HG02852 (cell line): ENCODE measurements at regions not wholly inside any gene's neighbourhood (a gene's known extent, or its start where the extent isn't known, plus 50 kb on each side); places are given as distances from the start of the nearest gene placed in this dataset.
"Not testable (repeated sequence)": the region's sequence is repeated elsewhere in the genome, so short reads cannot be mapped to it uniquely, and the experiment has no call there.

ENCODE experiments used
- ATAC-seq: cut with Tn5 transposase; IDR thresholded peaks from one replicate; pipeline ENCODE4 v1.9.1; 2021; ENCODE audit warnings: mild to moderate bottlenecking, moderate library complexity; ENCODE audit not compliant: unreplicated experiment

DNA sequence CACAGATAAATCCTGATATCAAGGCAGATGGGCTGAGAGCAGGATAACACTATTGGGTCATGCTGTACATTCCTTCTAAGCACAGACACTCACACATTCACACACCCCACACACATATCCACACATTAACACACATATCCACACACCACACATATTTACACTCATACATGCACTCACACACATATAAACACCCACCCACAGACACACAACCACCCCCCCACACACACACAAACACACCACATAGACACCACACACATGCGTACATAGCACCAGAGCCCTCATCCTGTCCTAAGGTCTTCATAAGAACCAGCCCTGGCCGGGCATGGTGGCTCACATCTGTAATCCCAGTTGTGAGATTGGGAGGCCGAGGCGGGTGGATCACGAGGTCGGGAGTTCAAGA, 322.3 kb upstream of the ADCY2 start:
- ATAC-seq, result no peak

DNA sequence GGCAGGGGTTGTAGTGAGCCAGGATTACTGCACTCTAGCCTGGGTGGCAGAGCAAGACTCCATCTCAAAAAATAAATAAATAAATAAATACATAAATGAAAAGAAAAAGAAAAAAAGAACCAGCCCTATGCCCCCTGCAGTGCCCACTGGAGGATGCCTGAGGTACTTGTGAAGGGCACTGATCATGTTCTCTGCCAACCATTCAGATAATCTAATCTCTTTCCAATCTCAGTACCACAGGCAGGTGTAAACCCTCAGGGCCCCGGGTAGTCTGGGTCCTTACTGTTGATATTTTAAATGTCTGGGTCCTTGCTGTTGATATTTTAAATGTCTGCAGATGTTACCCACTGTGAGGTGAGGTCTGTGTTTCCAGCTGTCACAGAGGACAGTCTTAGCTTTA, 321.8 kb upstream of the ADCY2 start:
- ATAC-seq, result no peak

- ATAC-seq, result no peak
Observed at GRCh38 chr5:7075470-7075869, 320.5 kb upstream of the ADCY2 start.

GRCh38 chr5:7078101-7078500, 317.8 kb upstream of the ADCY2 start:
- ATAC-seq, result no peak

DNA sequence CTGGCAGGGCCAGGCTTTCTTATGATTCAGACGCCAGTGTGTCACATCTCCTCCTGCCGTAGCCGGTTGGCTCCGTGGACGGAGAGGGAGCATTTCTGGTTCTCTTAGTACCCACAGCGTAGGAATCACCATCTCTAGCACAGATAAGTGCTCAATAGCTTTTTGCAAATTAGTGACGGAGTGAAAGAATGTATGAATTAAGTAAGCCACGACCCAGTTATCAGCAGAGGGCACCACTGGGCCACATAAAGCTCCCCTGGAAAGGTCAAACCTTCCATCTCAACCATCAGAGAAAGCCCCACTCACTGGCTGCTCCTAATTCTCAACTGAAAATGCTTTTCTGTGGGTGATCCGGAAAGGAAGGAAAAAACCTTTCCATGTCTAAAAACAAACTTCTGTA, 317.0 kb upstream of the ADCY2 start:
- no peak for ATAC-seq

DNA sequence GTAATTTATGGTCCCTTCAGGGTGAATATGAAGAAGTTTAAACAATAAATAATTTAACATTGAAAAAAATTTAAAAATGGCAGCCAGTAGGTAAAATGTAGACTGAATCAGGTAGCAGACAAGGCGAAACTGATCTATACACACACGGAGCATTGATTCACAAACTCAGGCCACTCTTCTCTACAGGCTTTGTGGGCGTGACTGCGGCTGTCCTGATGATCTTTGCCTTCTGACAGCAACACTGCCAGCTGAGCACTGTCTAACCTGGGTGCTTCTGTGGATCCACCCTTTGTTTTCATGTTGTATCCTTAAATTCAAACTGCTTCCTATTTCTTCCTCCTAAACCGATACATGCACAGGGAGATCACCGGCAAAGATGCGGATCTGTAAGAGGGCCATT, 315.4 kb upstream of the ADCY2 start:
- ATAC-seq, result no peak

- no peak for ATAC-seq
Observed at GRCh38 chr5:7087719-7088297, 308.1 kb upstream of the ADCY2 start.

- no peak for ATAC-seq
Observed at GRCh38 chr5:7088849-7089248, 307.1 kb upstream of the ADCY2 start.

GRCh38 chr5:7094626-7095025, 301.3 kb upstream of the ADCY2 start:
- no peak for ATAC-seq

DNA sequence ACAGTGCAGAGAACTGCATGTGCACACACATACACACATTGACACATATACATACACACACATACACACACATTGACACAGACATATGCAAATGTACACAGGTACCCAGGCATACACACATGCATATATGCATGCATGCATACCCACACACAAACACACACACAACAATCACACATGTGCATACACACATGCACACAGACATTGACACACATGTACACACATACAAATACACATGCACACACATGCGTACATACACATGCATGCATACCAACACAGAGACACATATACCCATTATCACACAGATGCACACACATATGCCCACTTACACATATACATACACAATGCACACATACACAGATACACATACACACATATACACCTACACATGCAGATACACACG, 299.6 kb upstream of the ADCY2 start:
- no peak for ATAC-seq

GRCh38 chr5:7105358-7105757, 290.6 kb upstream of the ADCY2 start:
- ATAC-seq, result no peak

DNA sequence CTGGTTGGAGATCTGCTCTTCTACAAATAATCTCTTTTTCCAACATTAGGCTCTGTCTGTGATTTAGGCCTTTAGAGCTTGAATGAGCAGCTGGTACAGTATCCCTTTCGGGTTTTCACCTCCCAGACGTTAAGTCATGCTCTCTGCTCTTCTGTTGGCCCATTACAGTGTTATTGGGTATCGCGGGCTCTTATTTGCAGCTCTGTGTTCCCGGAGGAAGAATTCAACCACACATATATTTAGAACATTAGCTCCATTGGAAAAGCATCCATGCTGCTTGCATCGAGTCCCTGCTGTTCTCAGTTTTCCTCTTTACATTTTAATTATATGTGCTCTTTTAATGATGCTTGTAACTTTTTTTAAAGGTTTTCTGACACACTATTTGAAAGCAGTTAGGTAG, 278.0 kb upstream of the ADCY2 start:
- ATAC-seq, result no peak

- no peak for ATAC-seq
Observed at GRCh38 chr5:7131680-7132079, 264.3 kb upstream of the ADCY2 start.

GRCh38 chr5:7146886-7147285, 249.1 kb upstream of the ADCY2 start:
- no peak for ATAC-seq

- no peak for ATAC-seq
Observed at GRCh38 chr5:7157083-7157482, 238.9 kb upstream of the ADCY2 start.

DNA sequence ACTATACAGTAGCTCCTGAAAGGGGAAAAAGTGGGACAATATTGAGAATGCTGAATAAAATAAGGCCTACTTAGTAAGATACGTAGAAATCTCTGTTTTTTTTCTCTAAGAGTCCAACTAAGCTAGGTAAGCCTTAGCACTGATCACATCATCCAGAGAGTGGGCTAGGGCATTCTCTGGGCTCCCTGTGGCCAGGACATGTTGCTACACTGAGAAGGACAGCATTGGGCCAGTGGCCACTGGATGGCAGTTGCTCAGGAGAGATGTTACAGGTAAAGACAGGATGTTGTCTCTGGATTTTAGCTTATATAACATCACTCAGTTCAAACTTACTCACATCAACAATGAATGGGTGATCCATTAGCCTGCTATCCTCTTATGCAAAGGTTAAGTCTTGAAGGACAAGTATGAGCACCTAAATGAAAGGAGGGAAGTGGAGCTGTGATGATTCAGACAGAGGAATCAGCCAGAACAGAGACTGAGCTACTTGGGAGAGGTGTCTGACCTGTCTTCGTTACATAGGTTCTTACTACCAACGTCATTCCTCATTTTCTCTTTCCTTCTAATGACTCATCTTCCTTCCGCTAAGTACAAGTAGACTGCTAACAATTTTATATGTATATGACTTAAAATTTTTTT, 226.6 kb upstream of the ADCY2 start:
- ATAC-seq, result no peak

DNA sequence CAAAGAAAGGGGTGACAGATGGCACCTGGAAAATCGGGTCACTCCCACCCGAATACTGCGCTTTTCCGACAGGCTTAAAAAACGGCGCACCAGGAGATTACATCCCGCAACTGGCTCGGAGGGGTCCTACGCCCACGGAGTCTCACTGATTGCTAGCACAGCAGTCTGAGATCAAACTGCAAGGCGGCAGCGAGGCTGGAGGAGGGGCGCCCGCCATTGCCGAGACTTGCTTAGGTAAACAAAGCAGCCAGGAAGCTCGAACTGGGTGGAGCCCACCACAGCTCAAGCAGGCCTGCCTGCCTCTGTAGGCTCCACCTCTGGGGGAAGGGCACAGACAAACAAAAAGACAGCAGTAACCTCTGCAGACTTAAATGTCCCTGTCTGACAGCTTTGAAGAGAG, 225.2 kb upstream of the ADCY2 start:
- ATAC-seq, result not testable (repeated sequence)

GRCh38 chr5:7179364-7179763, 216.6 kb upstream of the ADCY2 start:
- no peak for ATAC-seq

DNA sequence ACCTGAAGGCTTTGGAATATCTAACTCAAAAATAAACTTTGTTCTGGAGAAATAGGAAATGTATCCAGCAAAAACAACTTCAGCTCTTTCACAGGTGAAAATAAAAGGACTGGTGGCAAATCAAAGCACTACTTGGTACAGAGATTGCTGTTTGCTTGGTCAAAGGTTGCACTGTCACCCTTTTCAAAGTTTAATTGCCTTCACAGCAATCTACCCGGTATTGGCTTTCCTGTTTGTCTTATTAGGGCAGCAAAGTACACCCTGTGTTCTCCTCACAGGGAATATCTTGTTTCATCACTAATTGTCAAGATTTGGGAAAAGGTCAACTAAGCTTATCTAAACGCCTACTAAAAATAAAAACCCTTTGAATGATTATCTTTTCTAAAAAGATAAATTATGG, 214.1 kb upstream of the ADCY2 start:
- ATAC-seq, result no peak

GRCh38 chr5:7185742-7186141, 210.2 kb upstream of the ADCY2 start:
- ATAC-seq, result no peak

DNA sequence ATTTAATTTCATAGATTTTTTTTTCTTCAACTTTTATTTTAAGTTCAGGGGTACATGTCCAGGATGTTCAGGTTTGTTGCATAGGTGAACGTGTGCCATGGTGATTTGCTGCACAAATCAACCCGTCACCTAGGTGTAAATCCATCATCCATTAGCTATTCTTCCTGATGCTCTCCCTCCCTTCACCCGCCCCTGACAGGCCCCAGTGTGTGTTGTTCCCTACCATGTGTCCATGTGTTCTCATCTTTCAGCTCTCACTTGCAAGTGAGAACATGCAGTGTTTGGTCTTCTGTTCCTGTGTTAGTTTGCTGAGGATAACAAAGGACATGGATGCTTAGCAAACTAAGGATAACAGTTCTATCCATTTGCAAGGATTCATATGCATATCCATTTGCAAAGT, 209.1 kb upstream of the ADCY2 start:
- ATAC-seq, result no peak

GRCh38 chr5:7190712-7191250, 205.2 kb upstream of the ADCY2 start:
- ATAC-seq, result no peak

DNA sequence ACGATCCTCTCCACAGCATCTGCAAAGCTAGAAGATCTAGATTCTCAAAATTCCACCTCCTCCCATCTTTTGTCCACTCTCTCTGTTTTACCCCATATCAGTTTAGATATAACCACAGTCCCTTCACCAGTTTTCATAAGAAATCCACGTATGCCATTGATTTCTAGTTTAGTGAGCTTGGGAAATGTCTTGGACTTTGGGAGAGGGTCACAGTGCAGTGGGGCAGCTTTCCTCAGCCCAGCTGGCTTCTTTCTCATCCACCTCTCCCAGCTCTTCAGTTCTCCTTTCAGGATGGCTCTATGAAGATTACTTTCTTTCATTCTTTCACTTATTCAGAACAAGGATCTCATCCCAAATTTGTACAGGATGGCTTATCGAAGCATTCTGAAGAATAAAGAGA, 203.9 kb upstream of the ADCY2 start:
- ATAC-seq, result no peak
